ENCODE measurements at regions not wholly inside any gene's neighbourhood (a gene's known extent, or its start where the extent isn't known, plus 50 kb on each side); places are given as distances from the start of the nearest gene placed in this dataset.

DNA sequence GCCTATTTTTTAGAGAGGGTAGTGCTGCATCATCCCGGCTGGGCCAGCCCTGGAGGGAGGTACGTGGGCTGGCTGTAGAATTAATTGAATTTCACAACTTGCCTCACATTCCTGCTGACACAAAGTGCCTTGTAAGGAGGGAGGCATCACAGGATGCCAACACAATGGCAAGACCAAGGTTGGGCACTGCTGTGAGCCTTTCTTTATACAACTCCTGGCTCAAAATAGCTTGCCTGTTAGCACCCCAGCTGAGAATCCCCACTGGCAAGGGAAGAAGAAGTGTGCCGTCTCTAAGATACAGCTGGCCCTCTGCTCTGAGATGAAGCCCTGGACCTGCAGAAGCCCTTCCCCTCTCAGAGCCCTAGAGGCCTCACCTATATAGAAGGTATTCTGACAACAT lies 873.9 kb downstream of the GRID1 start:
- TF ChIP-seq, protein P1, sequence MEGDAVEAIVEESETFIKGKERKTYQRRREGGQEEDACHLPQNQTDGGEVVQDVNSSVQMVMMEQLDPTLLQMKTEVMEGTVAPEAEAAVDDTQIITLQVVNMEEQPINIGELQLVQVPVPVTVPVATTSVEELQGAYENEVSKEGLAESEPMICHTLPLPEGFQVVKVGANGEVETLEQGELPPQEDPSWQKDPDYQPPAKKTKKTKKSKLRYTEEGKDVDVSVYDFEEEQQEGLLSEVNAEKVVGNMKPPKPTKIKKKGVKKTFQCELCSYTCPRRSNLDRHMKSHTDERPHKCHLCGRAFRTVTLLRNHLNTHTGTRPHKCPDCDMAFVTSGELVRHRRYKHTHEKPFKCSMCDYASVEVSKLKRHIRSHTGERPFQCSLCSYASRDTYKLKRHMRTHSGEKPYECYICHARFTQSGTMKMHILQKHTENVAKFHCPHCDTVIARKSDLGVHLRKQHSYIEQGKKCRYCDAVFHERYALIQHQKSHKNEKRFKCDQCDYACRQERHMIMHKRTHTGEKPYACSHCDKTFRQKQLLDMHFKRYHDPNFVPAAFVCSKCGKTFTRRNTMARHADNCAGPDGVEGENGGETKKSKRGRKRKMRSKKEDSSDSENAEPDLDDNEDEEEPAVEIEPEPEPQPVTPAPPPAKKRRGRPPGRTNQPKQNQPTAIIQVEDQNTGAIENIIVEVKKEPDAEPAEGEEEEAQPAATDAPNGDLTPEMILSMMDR (IDR thresholded peaks at IDR 0.05; ENCODE audit: insufficient read depth, low read length, poor library complexity, severe bottlenecking): no peak
- no peak for TF ChIP-seq EZH2phosphoT487 (conservative IDR thresholded peaks at IDR 0.05; ENCODE audit: low read length)
